Stimulated activated CD8-positive, alpha-beta memory T cell treated with anti-CD3 and anti-CD28 coated beads, Interleukin-7, amount 100 ng/mL, for 48 hours (primary cell): ENCODE measurements at regions not wholly inside any gene's neighbourhood (a gene's known extent, or its start where the extent isn't known, plus 50 kb on each side); places are given as distances from the start of the nearest gene placed in this dataset.
"Not testable (repeated sequence)": the region's sequence is repeated elsewhere in the genome, so short reads cannot be mapped to it uniquely, and the experiment has no call there.

Source experiments
- DNase-seq, 2 donors: peaks; one replicate each; pipeline ENCODE4 v3.0.0-alpha.2; 2020; ENCODE audit warnings: low read depth in 1 of 2; ENCODE audit errors: extremely low read depth in 1 of 2

GRCh38 chr15:20348291-20348899 lies 193.2 kb downstream of the GOLGA6L6 start:
- DNase-seq = no peak

- DNase-seq = no peak
Measured at GRCh38 chr15:20346082-20346805, 195.4 kb downstream of the GOLGA6L6 start.

GRCh38 chr15:20345401-20345958 lies 196.1 kb downstream of the GOLGA6L6 start:
- no peak for DNase-seq

- no peak for DNase-seq
Measured at GRCh38 chr15:20344601-20345400, 196.8 kb downstream of the GOLGA6L6 start.

- not testable (repeated sequence) for DNase-seq
Measured at GRCh38 chr15:20343395-20344211, 198.0 kb downstream of the GOLGA6L6 start.

- DNase-seq = not testable (repeated sequence)
Measured at GRCh38 chr15:20342601-20343394, 198.8 kb downstream of the GOLGA6L6 start.

GRCh38 chr15:20341901-20342600 lies 199.5 kb downstream of the GOLGA6L6 start:
- no peak for DNase-seq

GRCh38 chr15:20340931-20341661 lies 200.5 kb downstream of the GOLGA6L6 start:
- no peak for DNase-seq

- no peak for DNase-seq
Measured at GRCh38 chr15:20340331-20340811, 201.2 kb downstream of the GOLGA6L6 start.

- DNase-seq = not testable (repeated sequence)
Measured at GRCh38 chr15:20339086-20339791, 202.4 kb downstream of the GOLGA6L6 start.

- DNase-seq = not testable (repeated sequence)
Measured at GRCh38 chr15:20338671-20339070, 202.9 kb downstream of the GOLGA6L6 start.

- DNase-seq = not testable (repeated sequence)
Measured at GRCh38 chr15:20337238-20337637, 204.4 kb downstream of the GOLGA6L6 start.

GRCh38 chr15:20334451-20334850 lies 207.1 kb downstream of the GOLGA6L6 start:
- DNase-seq = not testable (repeated sequence)

- not testable (repeated sequence) for DNase-seq
Measured at GRCh38 chr15:20325751-20326150, 215.8 kb downstream of the GOLGA6L6 start.

GRCh38 chr15:20317132-20317531 lies 224.5 kb downstream of the GOLGA6L6 start:
- not testable (repeated sequence) for DNase-seq

- not testable (repeated sequence) for DNase-seq
Measured at GRCh38 chr15:20311014-20311680, 230.5 kb downstream of the GOLGA6L6 start.

GRCh38 chr15:20310603-20311002 lies 231.0 kb downstream of the GOLGA6L6 start:
- no peak for DNase-seq
